ENCODE measurements at regions not wholly inside any gene's neighbourhood (a gene's known extent, or its start where the extent isn't known, plus 50 kb on each side); places are given as distances from the start of the nearest gene placed in this dataset.

DNA sequence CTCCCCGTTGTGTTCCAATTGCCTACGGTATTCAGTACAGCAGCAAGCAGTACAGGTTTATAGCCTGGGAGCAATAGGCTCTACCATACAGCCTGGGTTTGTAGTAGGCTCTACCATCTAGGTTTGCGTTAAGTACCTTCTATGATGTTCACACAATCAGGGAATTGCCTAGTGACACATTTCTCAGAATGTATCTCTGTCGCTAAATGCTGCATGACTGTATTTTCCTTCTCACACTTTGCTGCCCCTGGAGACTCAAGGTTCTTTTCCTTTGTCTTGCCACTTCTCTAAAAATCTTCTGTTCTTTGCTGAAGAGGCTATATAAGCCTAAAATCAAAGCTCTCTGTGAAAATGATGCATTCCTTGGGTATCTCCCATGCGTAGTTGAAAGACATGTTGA lies 241.9 kb downstream of the CD83 start:
- Mint-ChIP-seq H3K27me3 (ENCODE audit: unreplicated experiment) (peaks cover 56% of the 10 kb centered on the region), H3K9me3 (ENCODE audit: unreplicated experiment) (no peaks in the 10 kb centered on the region), H3K36me3 (ENCODE audit: unreplicated experiment) (no peaks in the 10 kb centered on the region), H3K4me3 (ENCODE audit: unreplicated experiment) (no peak overlapping the region), H3K27ac (ENCODE audit: unreplicated experiment) (no peak overlapping the region), H3K4me1 (ENCODE audit: unreplicated experiment) (no peaks in the 10 kb centered on the region)
- TF ChIP-seq CTCF (IDR thresholded peaks at IDR 0.05) = no peak
- DNase-seq (ENCODE audit: extremely low spot score, unreplicated experiment) = no peak

DNA sequence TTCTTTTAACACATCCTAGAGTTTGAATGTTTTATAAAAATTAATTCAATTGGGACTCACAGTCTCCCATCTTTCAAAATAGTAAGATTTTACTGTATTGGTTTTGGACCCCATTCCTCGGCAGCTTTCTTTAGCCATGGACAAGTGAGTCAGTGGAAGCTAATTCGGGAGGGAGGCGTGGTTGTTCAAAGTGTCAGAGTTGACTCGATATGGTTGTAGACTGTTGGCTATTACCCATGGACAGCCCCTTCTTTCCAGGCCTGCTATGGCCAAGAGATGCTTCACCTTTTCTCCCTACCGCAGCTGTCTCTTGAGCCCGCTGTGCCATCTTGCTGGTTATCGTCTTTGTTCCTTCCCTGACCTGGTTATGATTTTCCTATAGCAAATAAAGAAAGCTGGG lies 243.0 kb downstream of the CD83 start:
- no peak for DNase-seq (ENCODE audit: extremely low spot score, unreplicated experiment)
- no peaks in the 10 kb centered on the region for H3K36me3 Mint-ChIP-seq (ENCODE audit: unreplicated experiment)
- no peak overlapping the region for H3K4me3 Mint-ChIP-seq (ENCODE audit: unreplicated experiment)
- TF ChIP-seq CTCF (IDR thresholded peaks at IDR 0.05) = no peak
- H3K9me3 Mint-ChIP-seq (ENCODE audit: unreplicated experiment) = no peaks in the 10 kb centered on the region
- peaks cover 56% of the 10 kb centered on the region for H3K27me3 Mint-ChIP-seq (ENCODE audit: unreplicated experiment)
- no peaks in the 10 kb centered on the region for H3K4me1 Mint-ChIP-seq (ENCODE audit: unreplicated experiment)
- no peak overlapping the region for H3K27ac Mint-ChIP-seq (ENCODE audit: unreplicated experiment)

- Mint-ChIP-seq H3K27me3 (ENCODE audit: unreplicated experiment) (peaks cover 56% of the 10 kb centered on the region), H3K4me1 (ENCODE audit: unreplicated experiment) (no peaks in the 10 kb centered on the region), H3K9me3 (ENCODE audit: unreplicated experiment) (no peaks in the 10 kb centered on the region), H3K27ac (ENCODE audit: unreplicated experiment) (no peak overlapping the region), H3K36me3 (ENCODE audit: unreplicated experiment) (no peaks in the 10 kb centered on the region), H3K4me3 (ENCODE audit: unreplicated experiment) (no peak overlapping the region)
- DNase-seq (ENCODE audit: extremely low spot score, unreplicated experiment) = no peak
- no peak for TF ChIP-seq CTCF (IDR thresholded peaks at IDR 0.05)
Measured at GRCh38 chr6:14361297-14361696, 243.7 kb downstream of the CD83 start.

GRCh38 chr6:14361956-14362587 lies 244.5 kb downstream of the CD83 start:
- Mint-ChIP-seq H3K4me3 (ENCODE audit: unreplicated experiment) (no peak overlapping the region), H3K27ac (ENCODE audit: unreplicated experiment) (no peak overlapping the region), H3K4me1 (ENCODE audit: unreplicated experiment) (no peaks in the 10 kb centered on the region), H3K27me3 (ENCODE audit: unreplicated experiment) (peaks cover 53% of the 10 kb centered on the region), H3K36me3 (ENCODE audit: unreplicated experiment) (no peaks in the 10 kb centered on the region), H3K9me3 (ENCODE audit: unreplicated experiment) (no peaks in the 10 kb centered on the region)
- no peak for TF ChIP-seq CTCF (IDR thresholded peaks at IDR 0.05)
- no peak for DNase-seq (ENCODE audit: extremely low spot score, unreplicated experiment)

DNA sequence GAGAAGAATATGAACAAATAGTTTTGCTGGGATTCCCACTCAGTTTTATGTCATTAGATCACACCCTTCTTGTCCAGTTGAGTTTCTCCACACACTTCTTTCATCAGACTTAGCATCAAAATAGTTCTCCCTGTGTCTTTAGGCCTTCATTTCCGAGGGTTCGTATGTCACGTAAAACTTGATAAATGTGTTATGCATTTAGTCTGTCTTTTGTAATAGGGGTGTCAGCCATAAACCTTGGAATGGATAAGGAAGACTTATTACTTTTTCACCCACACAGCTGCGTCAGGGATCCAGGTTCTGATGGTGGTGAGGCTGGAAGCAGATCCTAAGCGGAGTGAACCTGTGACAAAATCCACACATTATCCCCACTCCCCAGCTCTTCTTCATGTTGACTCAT lies 246.8 kb downstream of the CD83 start:
- H3K36me3 Mint-ChIP-seq (ENCODE audit: unreplicated experiment) = no peaks in the 10 kb centered on the region
- no peak for TF ChIP-seq CTCF (IDR thresholded peaks at IDR 0.05)
- peaks cover 42% of the 10 kb centered on the region for H3K27me3 Mint-ChIP-seq (ENCODE audit: unreplicated experiment)
- no peak for DNase-seq (ENCODE audit: extremely low spot score, unreplicated experiment)
- no peaks in the 10 kb centered on the region for H3K4me1 Mint-ChIP-seq (ENCODE audit: unreplicated experiment)
- no peaks in the 10 kb centered on the region for H3K9me3 Mint-ChIP-seq (ENCODE audit: unreplicated experiment)
- H3K4me3 Mint-ChIP-seq (ENCODE audit: unreplicated experiment) = no peak overlapping the region
- H3K27ac Mint-ChIP-seq (ENCODE audit: unreplicated experiment) = no peak overlapping the region

All from osteocyte (in vitro differentiated cells).